NCI-H1105 (cell line): ENCODE measurements at regions not wholly inside any gene's neighbourhood (a gene's known extent, or its start where the extent isn't known, plus 50 kb on each side); places are given as distances from the start of the nearest gene placed in this dataset.
A peak's percentile ranks its signal among the peaks of the same experiment; 100 is the strongest.
"Not testable (repeated sequence)": the region's sequence is repeated elsewhere in the genome, so short reads cannot be mapped to it uniquely, and the experiment has no call there.

ENCODE experiments used
- DNase-seq: peaks from one replicate; lab custom pipeline; 2025; lab: John Stamatoyannopoulos, UW

GRCh38 chr14:105752420-105752819 lies 226.0 kb downstream of the TMEM121 start:
- DNase-seq, result not testable (repeated sequence)

- DNase-seq, result no peak
Measured at GRCh38 chr14:105760691-105761344, 234.4 kb downstream of the TMEM121 start.

GRCh38 chr14:105761345-105761740 lies 235.0 kb downstream of the TMEM121 start:
- DNase-seq, result not testable (repeated sequence)

- DNase-seq, result no peak
Measured at GRCh38 chr14:105761842-105762241, 235.5 kb downstream of the TMEM121 start.

- DNase-seq, result not testable (repeated sequence)
Measured at GRCh38 chr14:105762262-105762661, 235.9 kb downstream of the TMEM121 start.

- DNase-seq, result not testable (repeated sequence)
Measured at GRCh38 chr14:105764254-105764901, 238.0 kb downstream of the TMEM121 start.

GRCh38 chr14:105765072-105765825 lies 238.9 kb downstream of the TMEM121 start:
- DNase-seq, result not testable (repeated sequence)

GRCh38 chr14:105765893-105766614 lies 239.7 kb downstream of the TMEM121 start:
- DNase-seq, result no peak

- DNase-seq, result no peak
Measured at GRCh38 chr14:105767315-105767714, 240.9 kb downstream of the TMEM121 start.

GRCh38 chr14:105768039-105768438 lies 241.7 kb downstream of the TMEM121 start:
- DNase-seq, result not testable (repeated sequence)

GRCh38 chr14:105769061-105769730 lies 242.8 kb downstream of the TMEM121 start:
- not testable (repeated sequence) for DNase-seq

GRCh38 chr14:105770619-105771216 lies 244.3 kb downstream of the TMEM121 start:
- DNase-seq, result not testable (repeated sequence)

GRCh38 chr14:105771261-105772226 lies 245.2 kb downstream of the TMEM121 start:
- not testable (repeated sequence) for DNase-seq

- not testable (repeated sequence) for DNase-seq
Measured at GRCh38 chr14:105772710-105773250, 246.4 kb downstream of the TMEM121 start.

GRCh38 chr14:105773584-105773983 lies 247.2 kb downstream of the TMEM121 start:
- DNase-seq, result no peak

GRCh38 chr14:105774001-105774400 lies 247.6 kb downstream of the TMEM121 start:
- DNase-seq, result peak; percentile 3

- DNase-seq, result not testable (repeated sequence)
Measured at GRCh38 chr14:105774585-105775348, 248.4 kb downstream of the TMEM121 start.

GRCh38 chr14:105775349-105775923 lies 249.1 kb downstream of the TMEM121 start:
- not testable (repeated sequence) for DNase-seq
